Glomerular visceral epithelial cell (primary cell): ENCODE measurements at regions not wholly inside any gene's neighbourhood (a gene's known extent, or its start where the extent isn't known, plus 50 kb on each side); places are given as distances from the start of the nearest gene placed in this dataset.
A peak's percentile ranks its signal among the peaks of the same experiment; 100 is the strongest.

ENCODE experiments used
- DNase-seq: peaks from one replicate; pipeline ENCODE4 v3.0.0-alpha.2; 2016; ENCODE audit errors: extremely low spot score

DNA sequence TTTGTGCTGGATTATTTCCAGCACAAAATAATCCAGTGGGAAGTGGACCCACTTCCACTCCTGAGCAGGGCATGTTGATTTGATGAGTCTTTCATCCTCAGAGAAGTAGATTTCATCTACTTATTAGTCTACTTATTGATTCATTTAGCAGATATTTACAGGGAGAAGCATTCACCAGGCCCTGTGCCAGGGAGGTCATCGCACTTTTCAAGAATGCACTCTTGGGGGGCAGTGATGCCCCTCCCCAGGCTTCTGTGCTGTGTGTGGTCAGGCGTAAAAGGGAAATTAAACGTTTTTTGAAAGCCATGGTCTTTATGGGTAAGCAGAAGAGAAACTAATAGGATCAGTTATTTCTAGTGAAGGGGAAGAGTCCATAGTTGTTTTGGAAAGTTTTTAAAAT lies 610.7 kb upstream of the TMEM132C start:
- DNase-seq, result no peak

GRCh38 chr12:127657036-127657435 lies 609.9 kb upstream of the TMEM132C start:
- no peak for DNase-seq

GRCh38 chr12:127660961-127661360 lies 606.0 kb upstream of the TMEM132C start:
- DNase-seq, result no peak

DNA sequence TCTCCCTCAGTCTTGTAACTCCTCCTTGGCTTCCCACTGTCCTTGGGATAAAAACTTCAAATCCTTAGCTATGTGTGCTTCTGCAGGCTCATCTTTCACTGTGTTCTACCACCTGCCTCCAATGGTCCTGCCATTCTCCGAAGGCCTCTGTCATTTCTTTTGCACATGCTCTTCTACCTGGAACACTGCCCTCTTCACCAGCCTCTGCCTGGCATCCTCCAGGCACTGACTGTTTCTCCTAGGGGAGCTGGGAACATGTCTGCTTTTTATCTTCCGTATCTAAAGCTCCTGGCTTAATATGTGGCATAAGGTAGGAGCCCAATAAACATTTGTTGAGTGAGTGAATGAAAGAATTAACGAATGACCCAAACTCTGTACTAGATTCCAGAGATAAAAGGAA lies 603.3 kb upstream of the TMEM132C start:
- DNase-seq, result no peak

DNA sequence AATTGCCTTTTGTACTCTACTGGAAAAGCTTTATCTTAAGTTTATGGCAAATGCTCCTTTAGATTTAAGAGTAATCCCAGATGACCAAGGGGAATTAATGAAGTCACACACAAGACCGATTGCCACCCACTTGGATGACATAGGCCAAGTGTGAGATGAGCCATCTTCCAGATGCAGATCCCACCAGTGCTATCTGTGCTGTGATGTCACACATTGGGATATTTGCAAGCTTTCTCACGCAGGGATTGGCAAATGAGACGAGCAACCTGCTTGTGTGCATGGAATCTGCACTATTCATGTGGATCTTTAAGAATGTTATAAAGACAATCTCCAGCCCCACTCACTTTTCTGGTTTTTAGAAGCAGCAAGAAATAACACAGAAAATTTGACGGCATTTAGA lies 602.1 kb upstream of the TMEM132C start:
- no peak for DNase-seq

- DNase-seq, result no peak
Observed at GRCh38 chr12:127667131-127667685, 599.8 kb upstream of the TMEM132C start.

GRCh38 chr12:127670294-127670693 lies 596.7 kb upstream of the TMEM132C start:
- DNase-seq, result no peak

DNA sequence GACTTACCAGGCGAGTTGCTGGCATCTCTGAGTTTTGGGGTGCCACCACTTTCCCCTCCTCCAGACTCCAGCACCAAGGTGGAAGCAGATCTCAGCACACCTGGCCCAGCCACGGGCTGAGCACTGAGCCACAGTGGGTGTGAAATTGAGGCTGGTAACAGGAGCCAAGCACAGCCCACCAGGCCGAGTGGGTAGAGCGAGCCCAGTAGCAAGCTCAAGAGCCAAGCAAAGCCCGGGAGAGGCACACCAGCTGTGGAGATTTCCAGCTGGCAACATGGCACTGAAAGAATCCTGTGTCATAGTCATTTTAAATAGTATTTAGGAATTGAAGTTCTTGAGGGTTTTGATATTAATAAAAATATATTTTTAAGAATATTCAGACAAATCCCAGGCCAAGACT lies 596.2 kb upstream of the TMEM132C start:
- no peak for DNase-seq

- DNase-seq, result no peak
Observed at GRCh38 chr12:127675936-127676335, 591.0 kb upstream of the TMEM132C start.

DNA sequence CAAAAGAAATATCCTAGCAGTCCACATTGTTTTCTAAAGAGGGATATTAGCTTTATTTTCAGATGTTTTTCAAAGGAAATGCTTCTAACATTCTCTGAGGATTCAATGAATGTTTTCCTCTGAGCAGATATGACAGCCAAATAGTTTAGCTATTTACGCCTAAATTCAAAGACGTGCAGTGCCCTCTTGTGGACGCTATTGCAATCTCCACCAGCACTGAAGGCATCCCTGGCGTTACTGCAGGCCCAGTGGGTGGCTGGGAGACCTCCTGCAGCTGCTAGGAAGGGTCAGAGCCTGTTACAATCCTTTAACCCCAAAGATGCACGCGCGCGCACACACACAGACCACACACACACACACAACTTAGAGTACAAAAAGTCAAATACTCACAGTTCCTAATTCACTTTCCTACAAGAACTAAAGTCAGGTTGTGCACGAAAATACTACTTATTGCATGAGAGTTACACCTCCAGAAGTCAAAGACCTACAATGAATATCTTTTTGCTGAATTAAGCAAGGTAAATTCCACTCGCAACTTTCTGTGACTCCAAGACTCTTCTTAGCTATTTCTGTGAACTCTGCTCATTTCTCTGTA lies 589.3 kb upstream of the TMEM132C start:
- peak; percentile 51 for DNase-seq

- DNase-seq, result no peak
Observed at GRCh38 chr12:127678945-127679344, 588.0 kb upstream of the TMEM132C start.

DNA sequence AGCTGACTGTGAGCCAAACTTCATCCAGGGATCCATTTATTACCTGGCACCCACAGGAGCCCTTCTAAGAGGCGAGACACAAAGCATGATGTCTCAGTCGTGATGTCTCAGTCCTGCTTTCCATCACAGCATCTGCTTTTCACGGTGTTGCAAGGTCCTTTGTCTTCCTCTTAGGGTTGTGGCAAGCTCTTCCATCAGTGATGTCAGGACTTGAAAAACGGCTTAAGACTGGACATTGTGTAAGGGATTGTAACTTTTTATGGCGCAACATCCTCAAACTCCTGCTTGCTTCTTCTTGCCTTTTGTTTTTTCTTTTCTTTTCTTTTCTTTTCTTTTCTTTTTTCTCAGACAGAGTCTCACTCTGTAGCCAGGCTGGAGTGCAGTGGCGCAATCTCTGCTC lies 586.5 kb upstream of the TMEM132C start:
- no peak for DNase-seq

DNA sequence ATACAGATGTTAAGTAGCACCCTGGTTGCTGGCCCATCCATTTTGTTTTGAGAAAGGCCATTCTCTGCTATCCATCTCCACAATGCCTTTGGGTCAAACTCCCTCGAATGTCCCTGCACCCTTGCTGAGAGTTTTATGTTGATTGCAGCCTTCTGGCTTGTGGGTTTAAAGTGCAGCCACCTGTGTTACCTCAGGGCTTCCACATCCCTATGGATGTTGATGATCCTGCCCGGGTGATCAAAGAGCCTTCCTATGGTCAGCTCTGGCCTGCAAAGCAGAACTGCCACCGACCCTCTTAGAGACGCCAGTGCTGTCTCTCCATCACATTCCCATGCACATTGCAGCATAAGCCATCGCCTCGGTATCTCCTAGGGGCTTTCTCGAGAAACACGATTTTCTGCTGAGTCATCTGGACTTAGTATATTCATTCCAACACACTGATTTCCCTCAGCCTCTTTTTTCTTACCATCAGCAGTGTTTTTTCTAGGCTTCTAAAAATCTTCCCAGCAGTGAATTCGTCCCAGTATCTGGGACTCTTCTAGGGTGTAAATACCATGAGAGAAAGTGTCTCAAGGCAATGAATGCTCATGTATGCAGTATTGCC lies 585.7 kb upstream of the TMEM132C start:
- no peak for DNase-seq

- DNase-seq, result no peak
Observed at GRCh38 chr12:127685491-127685890, 581.5 kb upstream of the TMEM132C start.

DNA sequence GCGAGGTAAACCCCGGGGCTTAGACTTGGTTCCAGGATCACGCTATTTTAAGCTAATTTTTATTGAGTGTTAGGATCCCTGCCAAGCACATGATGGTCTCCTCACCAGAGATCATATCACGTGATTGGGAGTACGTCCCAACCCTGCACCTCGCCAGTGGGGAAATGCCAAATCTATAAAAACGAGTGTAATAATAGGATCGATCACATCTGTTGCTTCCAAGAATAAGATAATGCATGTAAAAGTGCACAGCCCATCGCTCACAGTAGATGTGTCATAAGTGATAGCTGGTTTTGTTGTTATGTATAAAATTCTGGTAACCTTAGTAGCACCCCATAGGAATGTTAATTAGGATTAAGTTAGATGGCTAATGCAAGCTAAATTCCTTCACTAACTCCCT lies 581.0 kb upstream of the TMEM132C start:
- DNase-seq, result no peak

- DNase-seq, result no peak
Observed at GRCh38 chr12:127687181-127687580, 579.8 kb upstream of the TMEM132C start.

- DNase-seq, result no peak
Observed at GRCh38 chr12:127688906-127689428, 578.0 kb upstream of the TMEM132C start.

- no peak for DNase-seq
Observed at GRCh38 chr12:127690161-127690560, 576.8 kb upstream of the TMEM132C start.

DNA sequence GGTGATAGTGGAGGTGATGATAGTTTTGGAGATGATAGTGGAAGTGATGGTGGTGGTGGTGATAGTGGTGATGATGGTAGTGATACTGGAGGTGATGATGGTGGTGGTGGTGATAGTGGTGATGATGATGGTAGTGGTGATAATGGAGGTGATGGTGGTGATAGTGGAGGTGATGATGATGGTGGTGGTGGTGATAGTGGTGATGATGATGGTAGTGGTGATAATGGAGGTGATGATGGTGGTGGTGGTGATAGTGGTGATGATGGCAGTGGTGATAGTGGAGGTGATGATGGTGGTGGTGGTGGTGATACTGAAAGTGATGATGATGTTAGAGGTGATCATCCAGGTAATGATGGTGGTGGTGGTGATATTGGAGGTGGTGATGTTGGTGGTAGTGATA lies 570.0 kb upstream of the TMEM132C start:
- DNase-seq, result no peak

DNA sequence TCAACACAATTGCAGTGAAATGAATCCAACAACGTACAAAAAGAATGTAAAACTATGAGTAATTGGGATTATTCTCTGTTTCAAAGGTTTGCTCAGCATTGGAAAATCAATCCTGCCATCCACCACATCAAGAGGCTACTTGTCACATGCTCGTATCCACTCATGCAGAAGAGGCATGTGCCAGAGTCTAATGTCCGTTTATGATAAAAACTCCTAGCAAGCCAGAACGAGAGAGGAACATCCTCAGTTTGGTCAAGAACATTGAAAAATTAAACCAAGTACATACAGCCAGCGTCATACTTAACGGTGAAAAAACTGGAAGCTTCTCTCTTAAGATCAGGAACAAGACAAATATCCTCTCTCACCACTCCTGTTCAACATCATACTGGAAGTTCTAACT lies 563.9 kb upstream of the TMEM132C start:
- no peak for DNase-seq

DNA sequence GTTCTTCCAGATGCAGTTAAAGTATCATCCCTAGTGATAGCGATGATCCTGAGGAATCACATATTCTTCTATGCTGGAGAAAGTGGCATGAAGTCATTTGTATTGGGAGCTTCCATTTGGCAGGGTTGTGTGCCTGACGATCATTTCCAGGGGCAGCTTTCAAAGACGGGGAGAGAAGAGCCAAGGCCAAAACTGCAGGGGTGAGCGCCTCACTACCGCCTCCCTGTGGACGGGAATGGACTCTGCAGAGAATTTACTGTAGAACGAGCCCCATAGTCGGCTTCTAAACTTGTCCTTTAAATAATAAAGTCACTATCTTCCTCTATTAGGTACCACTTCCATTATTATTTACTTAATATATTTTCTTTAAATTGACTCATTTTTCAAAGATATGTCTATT lies 555.9 kb upstream of the TMEM132C start:
- DNase-seq, result no peak

- DNase-seq, result no peak
Observed at GRCh38 chr12:127712561-127712960, 554.4 kb upstream of the TMEM132C start.

GRCh38 chr12:127716166-127716565 lies 550.8 kb upstream of the TMEM132C start:
- no peak for DNase-seq

- DNase-seq, result no peak
Observed at GRCh38 chr12:127717278-127717677, 549.7 kb upstream of the TMEM132C start.
